Trophoblast cell (in vitro differentiated cells and primary cell): ENCODE measurements at regions not wholly inside any gene's neighbourhood (a gene's known extent, or its start where the extent isn't known, plus 50 kb on each side); places are given as distances from the start of the nearest gene placed in this dataset.

ENCODE experiments used
- DNase-seq, 2 donors: peaks; one replicate each; pipeline ENCODE4 v3.0.0-alpha.2; 2016
- H2AFZ ChIP-seq: 2 replicates; pipeline ENCODE4 v1.6.1; 2013; ENCODE audit warnings: low read length, moderate library complexity, mild to moderate bottlenecking; ENCODE audit not compliant: insufficient read depth, poor library complexity
- H2AK5ac ChIP-seq: 2 replicates; pipeline ENCODE4 v1.6.1; 2013; ENCODE audit warnings: mild to moderate bottlenecking, low read length
- H2BK120ac ChIP-seq: 2 replicates; pipeline ENCODE4 v1.6.1; 2013; ENCODE audit warnings: low read length, mild to moderate bottlenecking, moderate library complexity; ENCODE audit not compliant: insufficient read depth, poor library complexity
- H2BK12ac ChIP-seq: 2 replicates; pipeline ENCODE4 v1.6.1; 2013; ENCODE audit warnings: mild to moderate bottlenecking, low read length, moderate library complexity
- H2BK5ac ChIP-seq: 2 replicates; pipeline ENCODE4 v1.6.1; 2013; ENCODE audit warnings: low read length, low read depth, moderate library complexity, mild to moderate bottlenecking; ENCODE audit not compliant: poor library complexity
- H3K14ac ChIP-seq: 2 replicates; pipeline ENCODE4 v1.6.1; 2013; ENCODE audit warnings: mild to moderate bottlenecking, low read length
- H3K18ac ChIP-seq: 2 replicates; pipeline ENCODE4 v1.6.1; 2013; ENCODE audit warnings: mild to moderate bottlenecking, low read length
- H3K23ac ChIP-seq: 2 replicates; pipeline ENCODE4 v1.6.1; 2013; ENCODE audit warnings: low read length
- H3K27ac ChIP-seq: 2 replicates; pipeline ENCODE4 v1.5.1; 2013; ENCODE audit warnings: low read depth, mild to moderate bottlenecking, inconsistent platforms, low read length, moderate library complexity
- H3K27me3 ChIP-seq: 2 replicates; pipeline ENCODE4 v1.6.1; 2013; ENCODE audit warnings: inconsistent platforms, mild to moderate bottlenecking, low read length, moderate library complexity; ENCODE audit not compliant: insufficient read depth
- H3K36me3 ChIP-seq, 2 experiments: 1 replicate in 1 of 2; 2 replicates in 1 of 2; pipeline ENCODE4 v1.6.1; 2013; ENCODE audit warnings: low read length in 2 of 2, mild to moderate bottlenecking in 2 of 2, moderate library complexity in 1 of 2; ENCODE audit not compliant: insufficient read depth in 2 of 2, control insufficient read depth in 1 of 2
- H3K4ac ChIP-seq: 2 replicates; pipeline ENCODE4 v1.6.1; 2013; ENCODE audit warnings: low read depth, mild to moderate bottlenecking, low read length, moderate library complexity
- H3K4me1 ChIP-seq, 2 experiments: 1 replicate in 1 of 2; 2 replicates in 1 of 2; pipeline ENCODE4 v1.6.1; 2013; ENCODE audit warnings: low read length in 2 of 2, mild to moderate bottlenecking in 2 of 2, moderate library complexity in 1 of 2; ENCODE audit not compliant: insufficient read depth in 2 of 2, control insufficient read depth in 1 of 2
- H3K4me2 ChIP-seq: 2 replicates; pipeline ENCODE4 v1.6.1; 2013; ENCODE audit warnings: inconsistent platforms, mild to moderate bottlenecking, low read length, moderate library complexity
- H3K4me3 ChIP-seq: 2 replicates; pipeline ENCODE4 v1.5.1; 2013; ENCODE audit warnings: mild to moderate bottlenecking, low read depth, low read length, inconsistent platforms
- H3K79me1 ChIP-seq: one replicate; pipeline ENCODE4 v1.6.1; 2013; ENCODE audit warnings: low read length
- H3K79me2 ChIP-seq: 2 replicates; pipeline ENCODE4 v1.6.1; 2013; ENCODE audit warnings: low read length, mild to moderate bottlenecking; ENCODE audit not compliant: control insufficient read depth, insufficient read depth, poor library complexity
- H3K9ac ChIP-seq: 2 replicates; pipeline ENCODE4 v1.6.1; 2013; ENCODE audit warnings: mild to moderate bottlenecking, low read length
- H3K9me3 ChIP-seq: 2 replicates; pipeline ENCODE4 v1.6.1; 2013; ENCODE audit warnings: low read depth, mild to moderate bottlenecking, control low read depth, inconsistent platforms, low read length; ENCODE audit not compliant: insufficient read depth
- H4K12ac ChIP-seq: 2 replicates; pipeline ENCODE4 v1.6.1; 2013; ENCODE audit warnings: low read depth, mild to moderate bottlenecking, low read length, moderate library complexity
- H4K8ac ChIP-seq: 2 replicates; pipeline ENCODE4 v1.6.1; 2013; ENCODE audit warnings: low read depth, mild to moderate bottlenecking, low read length, moderate library complexity
- H4K91ac ChIP-seq: one replicate; pipeline ENCODE4 v1.6.1; 2013; ENCODE audit warnings: low read depth, mild to moderate bottlenecking, low read length, moderate library complexity
- WGBS: extraction: QIAGEN DNeasy Blood & Tissue Kit; methylation state at CpG from one replicate; pipeline ENCODE4 v1.1.7; 2013; ENCODE audit warnings: missing lambda C conversion rate; ENCODE audit not compliant: insufficient read length, insufficient coverage; ENCODE audit errors: extremely low coverage; 5-methylcytosine and 5-hydroxymethylcytosine counted together

GRCh38 chr1:30146448-30146847 is 576.9 kb downstream of the MATN1 start:
- no peak overlapping the region for H2BK120ac ChIP-seq
- no peak overlapping the region for H3K27ac ChIP-seq
- H3K4me3 ChIP-seq, result no peak overlapping the region
- H3K14ac ChIP-seq, result no peak overlapping the region
- H2BK12ac ChIP-seq, result no peak overlapping the region
- H3K18ac ChIP-seq, result no peak overlapping the region
- no peak overlapping the region for H3K4me2 ChIP-seq
- no peak overlapping the region for H3K4ac ChIP-seq
- no peak overlapping the region for H4K12ac ChIP-seq
- H3K79me2 ChIP-seq, result no peaks in the 10 kb centered on the region
- peaks cover 13% of the 10 kb centered on the region for H3K9me3 ChIP-seq
- no peaks in the 10 kb centered on the region for H3K36me3 ChIP-seq
- no peak overlapping the region for H3K23ac ChIP-seq
- no peak overlapping the region for H4K8ac ChIP-seq
- no peaks in the 10 kb centered on the region for H3K79me1 ChIP-seq
- no peaks in the 10 kb centered on the region for H3K4me1 ChIP-seq
- DNase-seq, result no peak
- no peak overlapping the region for H4K91ac ChIP-seq
- H3K9ac ChIP-seq, result no peak overlapping the region
- no peaks in the 10 kb centered on the region for H3K27me3 ChIP-seq
- no peak overlapping the region for H2AK5ac ChIP-seq
- WGBS, result no CpG with 5 or more reads among the region's 8 CpGs
- H2BK5ac ChIP-seq, result no peak overlapping the region
- no peak overlapping the region for H2AFZ ChIP-seq

GRCh38 chr1:30145723-30146303 is 577.6 kb downstream of the MATN1 start:
- no peaks in the 10 kb centered on the region for H3K36me3 ChIP-seq
- H2BK120ac ChIP-seq, result no peak overlapping the region

GRCh38 chr1:30144831-30145230 is 578.6 kb downstream of the MATN1 start:
- no peak overlapping the region for H4K8ac ChIP-seq
- H4K91ac ChIP-seq, result no peak overlapping the region
- H2BK120ac ChIP-seq, result no peak overlapping the region
- no peaks in the 10 kb centered on the region for H3K79me2 ChIP-seq
- no peak overlapping the region for H3K4me3 ChIP-seq
- H3K9me3 ChIP-seq, result peaks cover 13% of the 10 kb centered on the region
- no peak overlapping the region for H2AFZ ChIP-seq
- H3K36me3 ChIP-seq, result no peaks in the 10 kb centered on the region
- H3K4me1 ChIP-seq, result no peaks in the 10 kb centered on the region
- no peak overlapping the region for H3K4ac ChIP-seq
- H2BK12ac ChIP-seq, result no peak overlapping the region
- no peaks in the 10 kb centered on the region for H3K27me3 ChIP-seq
- no CpG with 5 or more reads among the region's 1 CpG for WGBS
- no peak overlapping the region for H2AK5ac ChIP-seq
- H2BK5ac ChIP-seq, result no peak overlapping the region
- no peaks in the 10 kb centered on the region for H3K79me1 ChIP-seq
- no peak overlapping the region for H3K4me2 ChIP-seq
- DNase-seq, result no peak
- no peak overlapping the region for H3K18ac ChIP-seq
- H3K23ac ChIP-seq, result no peak overlapping the region
- H4K12ac ChIP-seq, result no peak overlapping the region
- H3K14ac ChIP-seq, result no peak overlapping the region
- H3K9ac ChIP-seq, result no peak overlapping the region
- H3K27ac ChIP-seq, result no peak overlapping the region

More at GRCh38 chr1:30145723-30146303, 577.6 kb downstream of the MATN1 start:
- no peaks in the 10 kb centered on the region for H3K27me3 ChIP-seq
- H3K4me1 ChIP-seq, result no peaks in the 10 kb centered on the region
- no peak overlapping the region for H3K14ac ChIP-seq
- H2AFZ ChIP-seq, result no peak overlapping the region
- H3K27ac ChIP-seq, result no peak overlapping the region
- H4K12ac ChIP-seq, result no peak overlapping the region
- no peaks in the 10 kb centered on the region for H3K79me2 ChIP-seq
- H3K79me1 ChIP-seq, result no peaks in the 10 kb centered on the region
- H2BK12ac ChIP-seq, result no peak overlapping the region
- DNase-seq, result no peak
- no peak overlapping the region for H4K8ac ChIP-seq
- no peak overlapping the region for H3K18ac ChIP-seq
- no peak overlapping the region for H3K9ac ChIP-seq
- no peak overlapping the region for H2BK5ac ChIP-seq
- no peak overlapping the region for H4K91ac ChIP-seq
- H3K23ac ChIP-seq, result no peak overlapping the region
- peaks cover 13% of the 10 kb centered on the region for H3K9me3 ChIP-seq
- H3K4me2 ChIP-seq, result no peak overlapping the region
- H3K4me3 ChIP-seq, result no peak overlapping the region
- no peak overlapping the region for H2AK5ac ChIP-seq
- no CpG with 5 or more reads among the region's 4 CpGs for WGBS
- H3K4ac ChIP-seq, result no peak overlapping the region

- Histone ChIP-seq H3K79me2 (no peaks in the 10 kb centered on the region), H4K91ac (no peak overlapping the region), H2BK5ac (no peak overlapping the region), H3K4me1 (no peaks in the 10 kb centered on the region), H2AK5ac (no peak overlapping the region), H3K79me1 (no peaks in the 10 kb centered on the region), H2AFZ (no peak overlapping the region), H3K4me2 (no peak overlapping the region), H4K12ac (no peak overlapping the region), H3K36me3 (no peaks in the 10 kb centered on the region), H3K27ac (no peak overlapping the region), H2BK120ac (no peak overlapping the region), H3K9me3 (peaks cover 12% of the 10 kb centered on the region), H3K4ac (no peak overlapping the region), H2BK12ac (no peak overlapping the region), H3K14ac (no peak overlapping the region), H4K8ac (no peak overlapping the region), H3K23ac (no peak overlapping the region), H3K4me3 (no peak overlapping the region), H3K18ac (no peak overlapping the region), H3K27me3 (no peaks in the 10 kb centered on the region), H3K9ac (no peak overlapping the region)
- WGBS, result no CpG with 5 or more reads among the region's 1 CpG
- no peak for DNase-seq
These were observed 579.9 kb downstream of the MATN1 start for GRCh38 chr1:30143517-30143916.
